Suprapubic skin (tissue), 4 donors: ENCODE measurements at regions not wholly inside any gene's neighbourhood (a gene's known extent, or its start where the extent isn't known, plus 50 kb on each side); places are given as distances from the start of the nearest gene placed in this dataset.

Experiments used
- DNase-seq, 2 donors: peaks; one replicate each; pipeline ENCODE4 v3.0.0-alpha.2; 2019; ENCODE audit warnings: low spot score in 2 of 2
- H3K27ac ChIP-seq: fragments of 200-600 bp; sonication (generic); one replicate; pipeline ENCODE4 v1.5.1; 2019
- H3K27me3 ChIP-seq: fragments of 200-600 bp; sonication (generic); one replicate; pipeline ENCODE4 v1.5.1; 2019
- H3K36me3 ChIP-seq: fragments of 200-600 bp; sonication (generic); one replicate; pipeline ENCODE4 v1.5.1; 2019
- H3K4me1 ChIP-seq: fragments of 200-600 bp; sonication (generic); one replicate; pipeline ENCODE4 v1.5.1; 2019
- H3K4me3 ChIP-seq: fragments of 200-600 bp; sonication (generic); one replicate; pipeline ENCODE4 v1.5.1; 2019; ENCODE audit warnings: mild to moderate bottlenecking
- H3K9me3 ChIP-seq: fragments of 200-600 bp; sonication (generic); one replicate; pipeline ENCODE4 v1.5.1; 2019
- CTCF ChIP-seq, 2 donors: fragments of 200-600 bp in 1 of 2; fragments of 450-650 bp in 1 of 2; sonication (generic) in 1 of 2; IDR thresholded peaks; one replicate each; pipeline ENCODE4 v1.5.1; 2016 to 2019; ENCODE audit warnings: antibody characterized with exemption in 2 of 2, mild to moderate bottlenecking in 1 of 2, moderate library complexity in 1 of 2
- EP300 ChIP-seq: sonication (generic); formaldehyde crosslinking; IDR thresholded peaks from one replicate; pipeline ENCODE4 v1.6.1; 2017; ENCODE audit warnings: antibody characterized with exemption
- POLR2A ChIP-seq, 2 donors: fragments of 450-650 bp; IDR thresholded peaks; one replicate each; pipeline ENCODE4 v1.6.1; 2017; ENCODE audit warnings: antibody characterized with exemption in 2 of 2, mild to moderate bottlenecking in 2 of 2, moderate library complexity in 2 of 2
- POLR2AphosphoS5 ChIP-seq, 3 donors: sonication (generic); formaldehyde crosslinking; IDR thresholded peaks; one replicate each; pipeline ENCODE4 v1.6.1; 2017; ENCODE audit warnings: antibody characterized with exemption in 3 of 3
- WGBS: methylation state at CpG from one replicate; pipeline ENCODE4 v1.1.5; 2018; 5-methylcytosine and 5-hydroxymethylcytosine counted together

- Histone ChIP-seq H3K4me1 (no peaks in the 10 kb centered on the region), H3K36me3 (no peaks in the 10 kb centered on the region), H3K4me3 (no peak overlapping the region), H3K27ac (no peak overlapping the region), H3K27me3 (peaks cover 31% of the 10 kb centered on the region), H3K9me3 (no peaks in the 10 kb centered on the region)
- TF ChIP-seq POLR2A (IDR thresholded peaks at IDR 0.05) = no peak
- 83% methylated on average over 11 of the region's 11 CpGs for WGBS
- DNase-seq = no peak
Observed at GRCh38 chr20:58153121-58153520, 75.3 kb downstream of the ANKRD60 start.

GRCh38 chr20:58150772-58151171, 77.7 kb downstream of the ANKRD60 start:
- WGBS = 50% methylated on average over 19 of the region's 31 CpGs
- TF ChIP-seq POLR2AphosphoS5 (IDR thresholded peaks at IDR 0.05) = no peak
- TF ChIP-seq CTCF (IDR thresholded peaks at IDR 0.05) = no peak
- no peak for TF ChIP-seq POLR2A (IDR thresholded peaks at IDR 0.05)
- TF ChIP-seq EP300 = no peak
- peaks cover 34% of the 10 kb centered on the region for H3K27me3 ChIP-seq
- no peak for DNase-seq
- H3K4me1 ChIP-seq = peaks cover 2% of the 10 kb centered on the region
- H3K27ac ChIP-seq = no peak overlapping the region
- H3K9me3 ChIP-seq = no peaks in the 10 kb centered on the region
- H3K36me3 ChIP-seq = no peaks in the 10 kb centered on the region
- H3K4me3 ChIP-seq = no peak overlapping the region

- H3K4me3 ChIP-seq = no peak overlapping the region
- WGBS = 72% methylated on average over 5 of the region's 5 CpGs
- no peak for TF ChIP-seq POLR2A (IDR thresholded peaks at IDR 0.05)
- TF ChIP-seq POLR2AphosphoS5 (IDR thresholded peaks at IDR 0.05) = no peak
- no peak for TF ChIP-seq CTCF (IDR thresholded peaks at IDR 0.05)
- no peak for TF ChIP-seq EP300
- no peaks in the 10 kb centered on the region for H3K36me3 ChIP-seq
- H3K4me1 ChIP-seq = peaks cover 5% of the 10 kb centered on the region
- no peaks in the 10 kb centered on the region for H3K9me3 ChIP-seq
- no peak overlapping the region for H3K27ac ChIP-seq
- DNase-seq = no peak
- H3K27me3 ChIP-seq = peaks cover 31% of the 10 kb centered on the region
Observed at GRCh38 chr20:58149437-58150091, 78.9 kb downstream of the ANKRD60 start.

GRCh38 chr20:58148891-58149290, 79.6 kb downstream of the ANKRD60 start:
- DNase-seq = no peak
- peaks cover 5% of the 10 kb centered on the region for H3K4me1 ChIP-seq
- H3K9me3 ChIP-seq = no peaks in the 10 kb centered on the region
- WGBS = 52% methylated on average over 8 of the region's 8 CpGs
- TF ChIP-seq EP300 (no peak), POLR2AphosphoS5 (IDR thresholded peaks at IDR 0.05) (no peak), CTCF (IDR thresholded peaks at IDR 0.05) (no peak), POLR2A (IDR thresholded peaks at IDR 0.05) (no peak)
- H3K36me3 ChIP-seq = no peaks in the 10 kb centered on the region
- H3K4me3 ChIP-seq = no peak overlapping the region
- no peak overlapping the region for H3K27ac ChIP-seq
- H3K27me3 ChIP-seq = peaks cover 31% of the 10 kb centered on the region

- no peak for TF ChIP-seq POLR2A (IDR thresholded peaks at IDR 0.05)
- no peak for TF ChIP-seq CTCF (IDR thresholded peaks at IDR 0.05)
- no peak for TF ChIP-seq POLR2AphosphoS5 (IDR thresholded peaks at IDR 0.05)
- no peak for TF ChIP-seq EP300
- peak in 1 of 2 donors; percentile 37 for DNase-seq
- Histone ChIP-seq H3K27me3 (peaks cover 27% of the 10 kb centered on the region), H3K27ac (no peak overlapping the region), H3K4me1 (peaks cover 5% of the 10 kb centered on the region), H3K9me3 (no peaks in the 10 kb centered on the region), H3K36me3 (no peaks in the 10 kb centered on the region), H3K4me3 (no peak overlapping the region)
- WGBS = 90% methylated on average over 9 of the region's 10 CpGs
Observed at GRCh38 chr20:58147628-58148370, 80.7 kb downstream of the ANKRD60 start.
